GM18858 (cell line): ENCODE measurements at regions not wholly inside any gene's neighbourhood (a gene's known extent, or its start where the extent isn't known, plus 50 kb on each side); places are given as distances from the start of the nearest gene placed in this dataset.

Experiments used
- ATAC-seq: cut with Tn5 transposase; IDR thresholded peaks from one replicate; pipeline ENCODE4 v1.9.1; 2021; ENCODE audit not compliant: unreplicated experiment

GRCh38 chr18:66761166-66761565 lies 157.3 kb upstream of the CDH19 start:
- no peak for ATAC-seq

- ATAC-seq = no peak
Observed at GRCh38 chr18:66760559-66760958, 156.7 kb upstream of the CDH19 start.

- ATAC-seq = no peak
Observed at GRCh38 chr18:66759050-66759828, 155.3 kb upstream of the CDH19 start.

DNA sequence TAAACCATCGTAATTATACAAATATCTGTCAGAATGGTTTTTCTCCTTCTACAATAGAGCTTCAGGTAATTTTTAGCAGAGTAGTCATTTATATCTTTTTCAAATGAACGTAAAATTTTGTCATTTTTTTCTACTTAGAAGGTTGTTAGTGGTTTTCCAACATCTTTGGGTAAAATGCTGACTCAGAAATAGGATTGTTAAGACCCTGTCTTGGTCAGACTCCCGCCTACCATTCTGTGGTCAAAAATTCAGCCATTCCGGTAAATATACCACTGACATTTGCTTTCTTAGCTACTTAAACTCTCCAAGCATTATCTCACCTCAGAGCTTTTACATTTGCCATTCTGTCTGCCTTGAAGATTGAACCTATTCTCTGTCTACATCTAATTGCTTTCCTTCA lies 154.1 kb upstream of the CDH19 start:
- no peak for ATAC-seq

DNA sequence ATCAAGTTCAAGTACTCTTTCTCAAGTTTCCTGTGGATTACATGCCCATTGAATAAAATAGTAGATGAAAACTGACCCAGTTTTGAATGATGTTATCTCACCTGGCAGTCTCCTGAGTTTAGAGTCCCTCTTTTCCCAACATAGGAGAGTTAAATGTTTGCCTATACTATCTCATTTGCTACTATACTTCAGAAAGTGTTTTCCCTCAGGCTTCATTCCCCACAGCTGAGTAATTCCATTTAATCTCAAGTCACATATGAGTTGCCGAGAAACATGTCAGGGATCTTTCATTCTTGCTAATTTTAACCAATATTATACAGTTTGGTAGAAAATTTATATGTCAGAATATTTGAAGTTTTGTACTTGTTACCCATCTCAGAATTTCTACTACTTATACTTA lies 150.4 kb upstream of the CDH19 start:
- no peak for ATAC-seq

- no peak for ATAC-seq
Observed at GRCh38 chr18:66752733-66753132, 148.8 kb upstream of the CDH19 start.

- no peak for ATAC-seq
Observed at GRCh38 chr18:66749481-66750035, 145.7 kb upstream of the CDH19 start.

GRCh38 chr18:66749030-66749429 lies 145.1 kb upstream of the CDH19 start:
- no peak for ATAC-seq

- no peak for ATAC-seq
Observed at GRCh38 chr18:66742832-66743231, 138.9 kb upstream of the CDH19 start.

GRCh38 chr18:66735933-66736332 lies 132.0 kb upstream of the CDH19 start:
- no peak for ATAC-seq

DNA sequence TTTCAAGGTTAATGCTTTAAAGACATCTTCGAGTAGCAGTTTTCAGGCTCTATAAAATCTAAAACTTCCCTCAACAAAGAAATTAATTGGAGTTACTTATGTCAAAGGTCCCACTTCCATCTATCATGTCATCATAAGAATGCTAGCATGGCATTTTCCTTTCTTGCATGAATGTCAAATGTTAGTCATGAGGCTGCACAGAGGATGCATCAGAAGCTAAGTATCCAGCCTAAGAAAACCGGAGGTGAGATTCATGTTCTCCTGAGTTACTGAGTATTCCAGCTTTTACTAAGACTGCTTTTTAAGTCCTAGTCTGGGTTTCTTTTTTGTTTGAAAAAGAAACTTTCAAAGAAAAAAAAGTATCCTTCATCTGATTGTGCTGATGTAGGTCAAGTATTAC lies 130.6 kb upstream of the CDH19 start:
- no peak for ATAC-seq

GRCh38 chr18:66731890-66732289 lies 128.0 kb upstream of the CDH19 start:
- no peak for ATAC-seq

DNA sequence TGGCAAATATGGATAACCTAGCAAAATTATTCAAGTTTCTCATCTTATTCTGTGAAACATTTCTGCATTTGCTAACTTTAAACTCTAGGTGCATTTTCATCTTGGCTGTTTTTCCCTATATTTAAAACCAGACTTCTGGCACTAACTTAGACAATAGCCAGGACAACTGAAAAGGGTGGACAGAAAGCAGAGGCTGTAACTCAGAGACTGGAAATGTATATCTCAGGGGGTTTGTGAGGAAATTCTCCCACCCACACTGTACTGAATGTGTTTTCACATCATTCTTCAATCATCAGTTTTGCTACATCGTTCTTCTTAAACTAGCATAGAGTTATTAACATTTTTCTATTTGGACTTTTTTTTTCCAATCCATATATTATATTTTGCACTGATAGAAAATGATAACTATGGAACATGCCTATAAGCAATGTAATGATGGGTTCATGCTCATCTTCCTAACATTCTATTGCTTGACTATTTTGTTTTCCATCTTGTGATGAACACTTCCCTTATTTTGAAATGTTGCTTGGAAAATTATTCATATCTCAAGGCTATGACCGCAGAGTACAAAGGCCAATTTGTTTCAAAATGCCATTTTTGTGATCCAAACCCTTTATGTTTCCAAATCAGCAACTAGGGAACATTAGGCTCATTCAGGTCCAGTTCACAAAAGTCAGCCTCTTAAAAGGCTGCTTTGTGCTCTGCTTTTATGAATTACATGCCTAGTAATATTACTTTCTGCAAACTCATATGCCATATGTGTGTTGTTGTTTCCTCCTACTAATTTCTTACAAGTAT lies 125.8 kb upstream of the CDH19 start:
- no peak for ATAC-seq

DNA sequence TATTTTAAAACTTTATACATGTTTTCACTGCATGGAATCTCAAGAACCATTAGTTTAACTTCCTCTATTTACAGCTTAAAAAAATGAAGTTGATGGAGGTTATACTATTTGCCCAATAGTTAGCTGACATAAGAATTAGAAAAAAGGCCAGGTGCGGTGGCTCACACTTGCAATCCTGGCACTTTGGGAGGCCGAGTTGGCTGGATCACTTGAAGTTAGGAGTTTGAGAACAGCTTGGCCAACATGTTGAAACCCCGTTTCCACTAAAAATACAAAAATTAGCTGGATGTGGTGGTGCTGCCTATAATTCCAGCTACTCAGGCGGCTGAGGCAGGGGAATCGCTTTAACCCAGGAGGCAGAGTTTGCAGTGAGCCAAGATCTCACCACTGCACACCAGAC lies 125.1 kb upstream of the CDH19 start:
- ATAC-seq = no peak

- ATAC-seq = no peak
Observed at GRCh38 chr18:66727991-66728390, 124.1 kb upstream of the CDH19 start.

- ATAC-seq = no peak
Observed at GRCh38 chr18:66724664-66725356, 120.9 kb upstream of the CDH19 start.

DNA sequence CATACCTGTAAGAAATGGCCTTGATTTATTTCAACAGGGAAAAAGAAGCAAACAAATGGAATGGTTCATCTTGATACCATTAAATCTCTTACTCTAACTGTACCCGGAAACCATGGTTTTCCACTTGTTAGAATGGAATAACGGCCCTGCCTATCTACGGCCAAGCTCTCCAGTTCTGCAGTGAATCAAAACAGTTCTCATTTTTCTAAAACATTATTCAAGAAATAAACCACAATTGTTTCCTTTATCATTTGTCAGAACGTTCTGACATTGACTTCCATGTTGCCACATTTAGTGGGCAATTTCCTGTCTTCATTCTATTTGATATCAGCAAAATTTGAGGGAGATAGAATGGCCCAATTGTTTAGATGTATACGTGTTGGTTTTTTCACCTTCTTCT lies 118.8 kb upstream of the CDH19 start:
- ATAC-seq = no peak

DNA sequence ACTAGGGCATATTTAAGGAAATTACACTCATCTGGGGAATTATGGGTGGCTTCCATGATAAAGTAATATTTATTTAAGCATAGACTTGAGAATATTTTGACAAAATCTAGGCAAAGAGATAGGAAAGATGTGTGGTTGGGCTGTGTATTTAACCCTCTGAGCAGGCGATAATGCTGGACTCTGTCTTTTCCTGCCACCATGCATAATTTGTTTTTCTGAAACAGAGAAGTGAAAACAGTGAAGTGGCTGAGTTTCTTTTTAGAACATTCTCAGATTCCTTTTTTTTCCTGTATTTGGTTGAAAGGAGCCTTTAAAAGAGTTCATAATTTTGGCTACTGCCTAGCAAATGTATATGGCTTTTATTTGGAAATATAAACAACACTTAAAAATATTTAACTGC lies 104.8 kb upstream of the CDH19 start:
- ATAC-seq = no peak

GRCh38 chr18:66707473-66707872 lies 103.6 kb upstream of the CDH19 start:
- no peak for ATAC-seq

GRCh38 chr18:66695281-66695680 lies 91.4 kb upstream of the CDH19 start:
- ATAC-seq = no peak

DNA sequence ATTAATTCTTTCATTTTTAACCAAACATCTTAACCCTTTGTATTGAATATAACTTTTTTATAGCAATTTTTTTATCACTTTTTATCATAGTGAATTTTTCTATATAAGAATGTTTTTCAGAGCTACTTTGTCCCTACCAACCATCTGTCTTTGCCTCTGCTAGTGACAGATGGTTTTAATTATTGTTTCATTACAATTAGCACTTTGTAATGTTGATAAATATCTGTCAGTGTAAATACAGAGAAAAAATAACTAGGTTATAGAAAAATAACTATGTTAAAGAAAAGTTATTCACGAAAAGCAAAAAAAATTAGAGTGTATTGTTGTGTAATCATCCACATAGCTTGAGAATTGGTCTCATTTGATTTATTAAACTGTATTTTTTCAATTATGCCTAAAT lies 91.0 kb upstream of the CDH19 start:
- no peak for ATAC-seq

- no peak for ATAC-seq
Observed at GRCh38 chr18:66687635-66688034, 83.7 kb upstream of the CDH19 start.
